Natural killer cell treated with Interleukin-12 subunit alpha and Interleukin-12 subunit beta and Interleukin-15 and Interleukin-18, amount 100 ng/mL, for 72 hours (primary cell): ENCODE measurements at regions not wholly inside any gene's neighbourhood (a gene's known extent, or its start where the extent isn't known, plus 50 kb on each side); places are given as distances from the start of the nearest gene placed in this dataset.

Experiments used
- ATAC-seq, 2 donors: fragments of 150-1000 bp; cut with Tn5 transposase in 1 of 2; sonication (Bioruptor Pico), chemical (Tn5 transposase) in 1 of 2; 2 replicates each; pipeline ENCODE4 v1.10.0; 2021
- DNase-seq: peaks from one replicate; pipeline ENCODE4 v3.0.0; 2022; ENCODE audit warnings: low spot score
- H3K27ac Mint-ChIP-seq, 2 donors: 1 replicate in 1 of 2; 2 replicates in 1 of 2; pipeline ENCODE4 v1.8.0; 2022; ENCODE audit warnings: mixed read lengths in 2 of 2, mild to moderate bottlenecking in 1 of 2, moderate library complexity in 1 of 2
- H3K27me3 Mint-ChIP-seq, 2 donors: 1 replicate in 1 of 2; 2 replicates in 1 of 2; pipeline ENCODE4 v1.8.0; 2022; ENCODE audit warnings: mixed read lengths in 2 of 2
- H3K36me3 Mint-ChIP-seq: one replicate; pipeline ENCODE4 v1.8.0; 2022; ENCODE audit warnings: mixed read lengths
- H3K4me1 Mint-ChIP-seq, 2 donors: 1 replicate in 1 of 2; 2 replicates in 1 of 2; pipeline ENCODE4 v1.8.0; 2022; ENCODE audit warnings: low read depth in 2 of 2, mixed read lengths in 2 of 2, mild to moderate bottlenecking in 1 of 2
- H3K4me3 Mint-ChIP-seq: one replicate; pipeline ENCODE4 v1.8.0; 2022; ENCODE audit warnings: mixed read lengths
- H3K9me3 Mint-ChIP-seq: 2 replicates; pipeline ENCODE4 v1.8.0; 2022; ENCODE audit warnings: mixed read lengths

DNA sequence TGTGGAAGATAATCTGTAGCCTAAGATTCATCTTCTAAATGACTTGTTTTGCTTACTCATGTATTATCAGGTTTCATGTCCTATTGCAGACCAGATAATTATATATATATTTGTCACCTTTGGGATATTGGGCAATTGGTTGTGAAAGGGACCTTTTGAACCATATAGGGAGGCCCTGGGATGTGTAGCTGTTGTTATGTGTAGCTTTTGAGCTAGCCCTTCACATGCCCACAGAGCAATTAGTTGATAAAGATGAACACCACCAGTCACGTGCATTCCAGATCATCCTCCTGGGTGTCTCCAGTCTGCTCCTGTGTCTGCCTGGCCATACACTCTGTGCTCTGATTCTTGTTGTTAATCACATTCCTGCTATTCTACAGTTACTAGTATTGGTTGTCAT, 431.2 kb upstream of the FBXO33 start:
- Mint-ChIP-seq H3K9me3 (peaks cover 3% of the 10 kb centered on the region), H3K36me3 (no peaks in the 10 kb centered on the region), H3K27ac (no peak overlapping the region), H3K27me3 (no peaks in the 10 kb centered on the region), H3K4me3 (no peak overlapping the region), H3K4me1 (no peaks in the 10 kb centered on the region)
- ATAC-seq (no peak), DNase-seq (no peak)

DNA sequence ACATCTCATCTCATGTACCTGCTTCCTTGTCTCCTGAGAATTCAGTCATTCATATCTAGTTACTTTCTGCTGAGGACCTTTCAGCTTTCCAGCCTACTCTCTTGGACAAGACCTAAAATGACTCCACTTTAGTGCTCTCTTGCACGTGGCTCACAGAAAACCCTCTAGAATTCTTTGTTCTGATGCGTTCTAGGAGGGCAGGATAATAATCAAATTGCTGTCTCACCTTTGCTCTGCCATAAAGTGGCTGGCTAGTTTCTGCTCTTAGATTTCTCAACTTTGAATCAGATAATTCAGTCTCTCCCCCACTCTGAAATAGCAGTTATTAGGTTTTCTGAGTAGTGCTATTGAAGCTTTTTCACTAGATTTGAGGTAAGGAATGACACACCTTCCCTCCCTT, 429.5 kb upstream of the FBXO33 start:
- DNase-seq = no peak
- no peak for ATAC-seq
- H3K27me3 Mint-ChIP-seq = no peaks in the 10 kb centered on the region
- no peak overlapping the region for H3K27ac Mint-ChIP-seq
- no peak overlapping the region for H3K4me3 Mint-ChIP-seq
- H3K4me1 Mint-ChIP-seq = no peaks in the 10 kb centered on the region
- H3K36me3 Mint-ChIP-seq = no peaks in the 10 kb centered on the region
- H3K9me3 Mint-ChIP-seq = peaks cover 6% of the 10 kb centered on the region

DNA sequence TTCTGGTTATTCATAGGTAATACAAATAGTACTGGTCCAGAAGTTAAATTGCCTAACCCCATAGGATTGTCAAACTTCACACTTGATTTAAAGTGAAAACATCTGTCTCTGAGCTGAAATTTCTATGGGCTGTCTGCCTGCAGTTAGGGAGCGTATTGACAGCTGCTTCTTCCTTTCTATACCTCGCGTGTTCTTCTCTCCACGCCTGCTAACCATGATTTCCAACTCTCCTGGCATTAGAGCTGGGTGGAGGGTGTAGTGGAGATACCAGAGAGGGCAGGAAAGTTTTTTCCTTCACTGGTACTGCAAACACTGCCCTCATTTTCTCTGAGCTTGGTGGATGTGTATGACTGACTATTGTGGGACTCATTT, 429.0 kb upstream of the FBXO33 start:
- Mint-ChIP-seq H3K4me1 (no peaks in the 10 kb centered on the region), H3K4me3 (no peak overlapping the region), H3K9me3 (peaks cover 6% of the 10 kb centered on the region), H3K36me3 (no peaks in the 10 kb centered on the region), H3K27ac (no peak overlapping the region), H3K27me3 (no peaks in the 10 kb centered on the region)
- ATAC-seq (no peak), DNase-seq (no peak)

DNA sequence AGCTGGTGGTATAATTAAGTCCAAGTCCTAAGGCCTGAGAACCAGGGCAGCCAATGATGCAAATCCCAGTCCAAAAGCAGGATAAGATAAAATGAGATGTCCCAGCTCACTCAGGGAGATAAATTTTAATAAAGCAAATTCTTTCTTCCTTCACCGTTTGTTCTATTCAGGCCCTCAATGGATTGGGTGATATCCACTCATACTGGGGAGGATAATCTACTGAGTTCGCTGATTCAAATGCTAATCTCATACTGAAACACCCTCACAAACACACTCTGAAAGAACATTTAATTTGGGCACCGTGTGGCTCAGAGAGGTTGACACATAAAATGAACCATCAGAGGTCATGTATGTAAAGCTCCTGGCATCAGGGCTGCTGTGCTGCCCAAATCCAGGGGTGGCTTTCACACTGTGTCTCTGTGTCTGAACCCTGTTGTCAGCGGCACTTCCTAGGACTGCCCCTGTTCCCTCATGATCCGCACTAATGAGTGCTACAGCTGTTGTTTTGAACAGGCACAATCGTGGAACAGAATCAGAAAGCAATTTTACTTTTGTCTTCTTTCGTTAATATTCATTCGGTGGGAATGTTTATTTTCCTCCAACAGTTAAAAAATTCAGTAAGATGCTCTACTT, 428.5 kb upstream of the FBXO33 start:
- Mint-ChIP-seq H3K36me3 (no peaks in the 10 kb centered on the region), H3K27ac (no peak overlapping the region), H3K9me3 (peaks cover 6% of the 10 kb centered on the region), H3K4me3 (no peak overlapping the region), H3K27me3 (no peaks in the 10 kb centered on the region), H3K4me1 (no peaks in the 10 kb centered on the region)
- no peak for ATAC-seq
- no peak for DNase-seq

DNA sequence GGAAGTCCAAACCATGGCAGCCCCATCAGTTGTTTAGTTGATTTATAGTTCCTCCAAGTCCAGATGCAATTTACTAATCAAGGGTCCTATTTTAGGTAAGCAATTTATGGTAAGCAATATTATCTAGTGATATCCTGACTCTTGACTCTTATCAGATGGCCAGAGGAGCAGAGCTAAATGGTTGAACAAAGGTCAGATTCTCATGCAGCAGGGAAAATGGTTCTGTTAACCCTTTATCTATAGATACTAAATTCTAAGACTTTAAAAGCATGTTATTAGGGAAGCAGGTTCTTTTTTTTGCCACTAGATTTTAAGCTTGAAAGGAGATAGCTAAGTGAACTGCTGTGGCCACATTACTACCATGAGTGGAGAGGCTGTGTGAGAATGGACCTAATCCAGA, 427.1 kb upstream of the FBXO33 start:
- peaks cover 9% of the 10 kb centered on the region for H3K9me3 Mint-ChIP-seq
- DNase-seq (no peak), ATAC-seq (no peak)
- H3K27me3 Mint-ChIP-seq = no peaks in the 10 kb centered on the region
- H3K27ac Mint-ChIP-seq = no peak overlapping the region
- H3K4me3 Mint-ChIP-seq = no peak overlapping the region
- no peaks in the 10 kb centered on the region for H3K36me3 Mint-ChIP-seq
- no peaks in the 10 kb centered on the region for H3K4me1 Mint-ChIP-seq

DNA sequence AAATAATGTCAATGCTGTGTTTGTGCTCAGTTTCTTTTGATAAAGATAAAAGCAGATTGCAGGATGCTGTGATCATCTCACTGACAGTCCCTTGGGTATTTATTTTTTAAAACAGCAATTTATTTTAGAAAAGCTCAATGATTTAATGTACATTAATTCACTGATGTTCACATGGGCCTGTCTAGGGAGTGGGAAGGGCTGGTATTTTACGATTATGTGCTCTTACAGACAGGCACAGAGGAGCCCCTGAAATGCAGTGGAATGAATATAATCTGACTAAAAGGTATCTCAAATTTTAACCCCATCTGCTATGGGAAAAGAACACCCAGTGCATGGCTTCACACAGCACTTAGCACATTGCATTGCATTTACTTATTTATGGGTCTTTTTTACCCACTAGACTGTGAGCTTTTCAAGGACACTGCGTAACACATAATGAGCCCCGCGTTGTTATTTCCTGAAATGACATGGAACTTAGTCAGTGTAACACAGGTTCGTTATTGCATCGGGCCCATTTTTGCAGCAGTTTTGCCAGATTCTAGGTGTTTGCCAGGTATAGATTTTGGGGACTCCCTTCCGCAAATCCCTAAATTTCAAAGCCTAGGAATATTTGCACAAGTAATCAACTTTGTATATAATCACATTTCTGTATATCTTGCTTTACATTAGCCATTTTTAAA, 425.3 kb upstream of the FBXO33 start:
- H3K27ac Mint-ChIP-seq = no peak overlapping the region
- peaks cover 9% of the 10 kb centered on the region for H3K9me3 Mint-ChIP-seq
- H3K4me1 Mint-ChIP-seq = no peaks in the 10 kb centered on the region
- ATAC-seq = no peak
- H3K4me3 Mint-ChIP-seq = no peak overlapping the region
- no peak for DNase-seq
- H3K27me3 Mint-ChIP-seq = no peaks in the 10 kb centered on the region
- H3K36me3 Mint-ChIP-seq = no peaks in the 10 kb centered on the region

DNA sequence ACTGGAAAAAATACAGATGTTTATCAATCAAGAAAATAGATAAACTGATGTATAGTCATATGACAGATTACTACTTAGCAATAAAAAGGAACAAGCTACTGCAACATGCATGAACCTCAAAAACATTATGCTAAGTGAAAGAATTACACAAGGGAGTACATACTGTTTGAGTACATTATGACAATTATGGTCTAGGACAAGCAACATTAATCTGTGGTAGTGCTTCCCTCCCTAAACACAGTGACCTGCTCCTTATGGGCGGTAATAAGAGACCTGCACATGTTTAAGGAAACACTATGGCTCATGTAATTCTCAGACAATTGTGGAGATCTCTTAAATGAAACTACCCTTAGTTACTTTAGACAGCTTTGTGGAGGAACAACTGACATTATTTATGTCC, 421.2 kb upstream of the FBXO33 start:
- no peak overlapping the region for H3K4me3 Mint-ChIP-seq
- peaks cover 6% of the 10 kb centered on the region for H3K9me3 Mint-ChIP-seq
- DNase-seq (no peak), ATAC-seq (no peak)
- H3K27ac Mint-ChIP-seq = no peak overlapping the region
- no peaks in the 10 kb centered on the region for H3K4me1 Mint-ChIP-seq
- H3K36me3 Mint-ChIP-seq = no peaks in the 10 kb centered on the region
- H3K27me3 Mint-ChIP-seq = no peaks in the 10 kb centered on the region

DNA sequence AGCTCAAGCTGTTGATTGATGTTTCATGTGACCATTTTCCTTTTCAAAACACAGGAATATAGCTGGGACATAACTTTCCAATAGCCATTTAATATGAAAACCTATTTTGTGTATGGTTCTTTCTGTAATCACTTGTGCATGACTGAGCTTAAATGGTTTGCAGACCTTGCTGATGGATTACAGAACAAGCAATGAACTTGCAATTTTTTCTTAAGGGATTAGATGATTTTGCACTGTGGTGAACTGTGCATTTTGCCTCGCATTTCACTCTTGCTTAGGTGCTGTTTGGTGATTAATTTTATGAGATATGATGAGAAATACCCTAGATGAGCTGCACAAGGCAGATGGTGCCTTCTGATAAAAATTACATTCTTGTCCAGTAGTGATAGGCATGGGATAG, 419.0 kb upstream of the FBXO33 start:
- Mint-ChIP-seq H3K27me3 (no peaks in the 10 kb centered on the region), H3K9me3 (peaks cover 4% of the 10 kb centered on the region), H3K4me3 (no peak overlapping the region), H3K27ac (no peak overlapping the region), H3K4me1 (no peaks in the 10 kb centered on the region), H3K36me3 (no peaks in the 10 kb centered on the region)
- DNase-seq (no peak), ATAC-seq (no peak)

DNA sequence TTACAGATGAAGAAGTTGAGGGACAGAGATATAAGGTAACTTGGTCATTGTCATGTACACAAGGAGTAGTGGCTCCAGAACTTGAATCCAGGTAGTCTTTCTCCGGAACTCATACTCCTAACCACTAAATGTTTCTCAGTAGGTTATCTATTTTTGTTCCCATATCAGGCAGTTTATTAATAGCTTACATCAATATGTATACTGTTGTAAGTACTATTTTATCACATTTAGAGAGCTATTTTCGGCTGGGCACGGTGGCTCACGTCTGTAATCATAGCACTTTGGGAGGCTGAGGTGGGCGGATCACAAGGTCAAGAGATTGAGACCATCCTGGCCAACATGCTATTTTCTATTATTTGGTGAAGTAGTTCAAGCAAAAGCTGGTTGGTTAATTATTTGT, 415.6 kb upstream of the FBXO33 start:
- Mint-ChIP-seq H3K9me3 (peaks cover 5% of the 10 kb centered on the region), H3K27ac (no peak overlapping the region), H3K27me3 (no peaks in the 10 kb centered on the region), H3K4me3 (no peak overlapping the region), H3K36me3 (no peaks in the 10 kb centered on the region), H3K4me1 (no peaks in the 10 kb centered on the region)
- ATAC-seq (no peak), DNase-seq (no peak)

DNA sequence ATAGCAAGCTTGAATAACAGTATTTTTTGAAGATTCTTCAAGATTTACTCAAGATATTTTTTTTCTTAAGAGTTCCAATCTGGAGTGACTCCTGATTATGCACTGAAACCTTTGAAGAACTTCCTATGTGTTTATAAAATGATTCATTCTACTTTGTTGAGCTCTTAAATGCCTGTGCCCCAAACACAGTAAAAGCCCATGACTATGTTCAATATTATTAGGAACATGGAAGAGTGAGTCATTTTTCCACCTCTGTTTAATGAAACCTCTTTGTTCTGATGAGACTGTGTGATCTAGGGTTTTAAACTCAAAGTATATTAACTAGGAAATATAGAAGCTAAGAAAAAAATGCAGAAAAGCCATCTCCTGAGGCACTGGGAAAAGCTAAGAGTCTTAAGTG, 415.0 kb upstream of the FBXO33 start:
- H3K27ac Mint-ChIP-seq = no peak overlapping the region
- H3K9me3 Mint-ChIP-seq = peaks cover 5% of the 10 kb centered on the region
- no peaks in the 10 kb centered on the region for H3K4me1 Mint-ChIP-seq
- DNase-seq = no peak
- no peaks in the 10 kb centered on the region for H3K36me3 Mint-ChIP-seq
- no peaks in the 10 kb centered on the region for H3K27me3 Mint-ChIP-seq
- ATAC-seq = no peak
- H3K4me3 Mint-ChIP-seq = no peak overlapping the region

DNA sequence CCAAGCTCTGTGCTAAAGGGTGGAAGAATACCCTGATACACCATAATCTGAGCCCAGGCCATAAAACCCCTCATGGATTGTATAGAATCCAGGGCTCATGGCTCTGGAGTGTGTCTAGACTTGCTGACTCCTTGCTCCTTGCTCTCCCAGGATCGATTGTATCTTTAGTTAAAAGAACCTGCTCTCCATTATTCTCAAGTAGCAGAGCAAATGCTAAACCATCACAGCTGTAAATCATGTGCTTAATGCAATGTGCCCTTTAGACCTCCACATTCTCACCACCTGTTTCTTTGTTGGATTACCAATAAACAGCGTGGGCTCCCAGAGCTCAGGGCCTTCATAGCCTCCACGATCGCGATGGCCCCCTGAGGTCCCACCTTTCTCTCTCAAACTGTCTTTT, 411.6 kb upstream of the FBXO33 start:
- Mint-ChIP-seq H3K9me3 (peaks cover 17% of the 10 kb centered on the region), H3K36me3 (no peaks in the 10 kb centered on the region), H3K27me3 (no peaks in the 10 kb centered on the region), H3K4me1 (no peaks in the 10 kb centered on the region), H3K4me3 (no peak overlapping the region), H3K27ac (no peak overlapping the region)
- no peak for DNase-seq
- ATAC-seq = no peak

DNA sequence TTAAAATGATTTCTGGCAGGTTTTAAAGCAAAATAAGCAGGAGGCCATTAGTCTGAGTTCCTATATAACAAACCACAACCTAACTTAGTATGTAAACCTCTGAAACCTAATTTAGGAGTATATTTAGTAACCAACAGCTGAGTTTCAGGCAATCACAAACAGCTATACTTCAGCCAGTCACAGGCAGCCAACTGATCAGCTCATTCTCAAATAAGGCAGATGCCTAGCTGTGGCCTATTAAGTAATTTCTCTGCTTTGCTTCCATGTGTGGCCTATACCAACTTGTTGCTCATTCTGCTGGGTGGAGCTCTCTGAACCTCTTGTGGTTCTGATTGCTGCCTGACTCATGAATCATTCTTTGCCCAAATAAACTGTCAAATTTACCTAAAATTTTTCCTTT, 408.9 kb upstream of the FBXO33 start:
- DNase-seq = no peak
- Mint-ChIP-seq H3K4me3 (no peak overlapping the region), H3K4me1 (no peaks in the 10 kb centered on the region), H3K9me3 (peaks cover 15% of the 10 kb centered on the region), H3K27ac (no peak overlapping the region), H3K27me3 (no peaks in the 10 kb centered on the region), H3K36me3 (no peaks in the 10 kb centered on the region)
- ATAC-seq = no peak

DNA sequence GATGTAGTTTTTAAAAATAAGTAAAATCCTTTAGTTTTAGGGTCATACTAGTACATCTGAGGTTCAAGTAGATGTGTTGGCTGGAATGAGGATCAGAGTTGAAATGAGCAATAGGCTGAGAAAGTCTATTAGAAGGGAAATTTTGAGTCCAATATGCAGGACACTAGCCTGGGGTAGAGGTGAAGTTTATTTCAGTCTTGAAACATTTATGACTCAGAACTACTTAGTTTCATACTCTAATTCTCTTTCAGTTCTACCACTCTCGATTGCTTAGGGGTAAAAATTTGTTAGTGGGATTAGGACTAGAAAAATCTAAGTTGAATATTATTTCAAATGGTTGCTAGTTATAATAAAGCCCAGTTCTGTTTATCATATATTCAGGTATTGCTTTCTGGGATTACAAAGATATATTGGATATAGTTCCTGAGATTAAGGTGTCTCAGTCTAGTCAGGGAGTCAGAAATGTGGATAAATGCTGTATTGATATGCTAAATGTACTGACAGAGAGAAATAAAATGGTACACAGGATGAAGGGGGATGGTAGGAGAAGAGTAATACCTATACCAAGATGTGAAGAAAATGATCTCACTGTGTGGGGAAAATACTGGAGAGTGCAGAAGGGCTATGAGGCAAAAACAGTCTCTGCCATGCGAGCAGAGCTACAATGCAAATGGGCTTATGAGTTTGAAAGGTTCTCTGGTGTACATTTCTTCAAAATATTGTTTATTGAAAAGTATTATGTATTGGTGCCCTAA, 395.8 kb upstream of the FBXO33 start:
- no peaks in the 10 kb centered on the region for H3K27me3 Mint-ChIP-seq
- no peaks in the 10 kb centered on the region for H3K4me1 Mint-ChIP-seq
- no peak overlapping the region for H3K27ac Mint-ChIP-seq
- ATAC-seq (no peak), DNase-seq (no peak)
- H3K4me3 Mint-ChIP-seq = no peak overlapping the region
- H3K9me3 Mint-ChIP-seq = peaks cover 7% of the 10 kb centered on the region
- no peaks in the 10 kb centered on the region for H3K36me3 Mint-ChIP-seq

DNA sequence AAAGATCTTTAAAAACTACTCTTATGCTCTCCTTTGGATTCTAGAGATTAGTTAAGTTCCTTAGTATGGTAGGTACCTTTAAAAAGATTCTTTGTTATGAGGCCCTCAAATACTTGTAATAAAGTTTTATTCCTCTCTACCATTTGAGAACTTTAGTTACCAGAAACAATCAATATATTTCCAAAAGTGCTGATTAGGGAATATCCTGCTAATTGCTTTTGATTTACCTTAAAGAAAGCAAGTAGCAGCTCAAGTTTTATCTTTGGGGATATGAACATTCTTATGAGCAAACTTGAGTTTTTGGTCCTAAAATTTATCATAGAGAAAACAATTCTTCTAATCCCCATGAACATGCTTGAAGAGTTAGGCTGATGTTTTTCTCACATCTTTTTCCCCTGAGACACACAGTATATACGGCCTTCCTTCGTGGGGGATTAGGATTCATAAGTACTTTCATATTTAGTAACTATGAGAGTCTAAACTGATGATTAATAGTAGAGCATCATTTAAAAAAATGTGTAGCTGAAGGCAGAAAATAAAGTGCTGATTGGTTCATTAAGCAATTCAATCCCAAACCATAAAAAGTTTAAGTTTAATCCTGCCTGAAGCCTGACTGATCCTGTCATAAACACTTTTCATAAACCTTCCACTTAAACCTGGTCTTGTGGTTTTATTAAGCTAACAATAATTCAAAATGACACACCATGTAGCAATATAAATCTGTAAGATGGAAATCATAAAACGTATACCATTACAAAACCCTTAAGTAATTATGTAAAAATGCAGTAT, 380.5 kb upstream of the FBXO33 start:
- Mint-ChIP-seq H3K36me3 (no peaks in the 10 kb centered on the region), H3K4me1 (no peaks in the 10 kb centered on the region), H3K27me3 (no peaks in the 10 kb centered on the region), H3K4me3 (no peak overlapping the region), H3K27ac (no peak overlapping the region), H3K9me3 (peaks cover 8% of the 10 kb centered on the region)
- ATAC-seq = no peak
- no peak for DNase-seq
